BJ (cell line): ENCODE measurements at regions not wholly inside any gene's neighbourhood (a gene's known extent, or its start where the extent isn't known, plus 50 kb on each side); places are given as distances from the start of the nearest gene placed in this dataset.

ENCODE experiments used
- CTCF ChIA-PET: fragments of 350-600 bp; formaldehyde crosslinking; extraction: SDS; loops from one replicate; lab custom pipeline; 2021; ENCODE audit warnings: antibody characterized with exemption, inconsistent platforms; lab: Yijun Ruan, JAX
- POLR2A ChIA-PET: fragments of 300-600 bp; sonication (Branson Sonifier 250); formaldehyde crosslinking; extraction: SDS; loops from one replicate; lab custom pipeline; 2021; ENCODE audit warnings: antibody characterized with exemption; lab: Charles Lee
- DNase-seq: peaks from one replicate; pipeline ENCODE4 v3.0.0-alpha.2; 2011; ENCODE audit warnings: low read depth
- H3K27me3 ChIP-seq: 2 replicates; pipeline ENCODE4 v1.6.0; 2011; ENCODE audit warnings: low read length; ENCODE audit not compliant: control insufficient read depth, insufficient read depth
- H3K36me3 ChIP-seq: 2 replicates; pipeline ENCODE4 v1.5.1; 2011; ENCODE audit warnings: low read length; ENCODE audit not compliant: control insufficient read depth, insufficient read depth
- H3K4me3 ChIP-seq: 2 replicates; pipeline ENCODE4 v1.5.1; 2011; ENCODE audit warnings: low read depth, mild to moderate bottlenecking, control low read depth, low read length
- CTCF ChIP-seq: IDR thresholded peaks from 2 replicates; pipeline ENCODE4 v1.5.1; 2011; ENCODE audit warnings: low read depth, mild to moderate bottlenecking, control low read depth, inconsistent platforms, low read length, moderate library complexity; ENCODE audit not compliant: insufficient read depth

- Histone ChIP-seq H3K36me3 (no peaks in the 10 kb centered on the region), H3K4me3 (no peak overlapping the region), H3K27me3 (no peaks in the 10 kb centered on the region; the same call in 1 of the 2 replicates)
- 0 out of 2 replicates have a peak, but pooled peaks have one; percentile 2 for TF ChIP-seq CTCF
- ChIA-PET CTCF (interaction anchor here (0.6 kb wide), 1 partner anchor 294 kb away, joined by 3 read pairs; no protein-coding TSS in a partner anchor), POLR2A (no interaction called here)
- DNase-seq = no peak
These were observed 159.3 kb downstream of the SPATA31D1 start for GRCh38 chr9:82147798-82148425.

GRCh38 chr9:82148426-82148810 is 159.8 kb downstream of the SPATA31D1 start:
- no peak overlapping the region for H3K4me3 ChIP-seq
- no peaks in the 10 kb centered on the region for H3K36me3 ChIP-seq
- no peak for DNase-seq
- POLR2A ChIA-PET = interaction anchor here (0.6 kb wide), 1 partner anchor 795 kb away, joined by 13 read pairs; no protein-coding TSS in a partner anchor
- H3K27me3 ChIP-seq = no peaks in the 10 kb centered on the region; the same call in 1 of the 2 replicates
- no peak for TF ChIP-seq CTCF
- CTCF ChIA-PET = no interaction called here

GRCh38 chr9:82148901-82149461 is 160.4 kb downstream of the SPATA31D1 start:
- POLR2A ChIA-PET = interaction anchor here (0.6 kb wide), 1 partner anchor 796 kb away, joined by 13 read pairs; no protein-coding TSS in a partner anchor
- DNase-seq = peak; percentile 82
- no peaks in the 10 kb centered on the region; the same call in 1 of the 2 replicates for H3K27me3 ChIP-seq
- no peak overlapping the region for H3K4me3 ChIP-seq
- H3K36me3 ChIP-seq = no peaks in the 10 kb centered on the region
- TF ChIP-seq CTCF = no peak
- CTCF ChIA-PET = no interaction called here

- POLR2A ChIA-PET = no interaction called here
- Histone ChIP-seq H3K27me3 (no peaks in the 10 kb centered on the region; the same call in 1 of the 2 replicates), H3K36me3 (no peaks in the 10 kb centered on the region), H3K4me3 (no peak overlapping the region)
- DNase-seq = no peak
- CTCF ChIA-PET = no interaction called here
- TF ChIP-seq CTCF = no peak
These were observed 161.0 kb downstream of the SPATA31D1 start for GRCh38 chr9:82149501-82149946.

- TF ChIP-seq CTCF = no peak
- ChIA-PET CTCF (interaction anchor here (0.7 to 1.5 kb wide), 2 partner anchors 454 to 466 kb away, joined by 3 read pairs; no protein-coding TSS in a partner anchor), POLR2A (no interaction called here)
- Histone ChIP-seq H3K4me3 (no peak overlapping the region), H3K27me3 (no peaks in the 10 kb centered on the region), H3K36me3 (no peaks in the 10 kb centered on the region)
- peak; percentile 62 for DNase-seq
These were observed 163.6 kb downstream of the SPATA31D1 start for GRCh38 chr9:82152181-82152580.
